Natural killer cell (primary cell): ENCODE measurements at regions not wholly inside any gene's neighbourhood (a gene's known extent, or its start where the extent isn't known, plus 50 kb on each side); places are given as distances from the start of the nearest gene placed in this dataset.

Experiments used
- ATAC-seq, 3 donors: fragments of 150-1000 bp in 2 of 3; fragments of 200-7000 bp in 1 of 3; cut with Tn5 transposase; 1 replicate in 1 of 3; 2 replicates in 2 of 3; pipeline ENCODE4 v1.10.0; 2021; ENCODE audit warnings: mild to moderate bottlenecking in 2 of 3, moderate library complexity in 2 of 3
- DNase-seq, 2 donors: peaks; one replicate each; pipeline versions ENCODE4 v3.0.0 to v3.0.0-alpha.2; 2013 to 2021; ENCODE audit warnings: mixed read lengths in 1 of 2
- H3K27ac ChIP-seq: one replicate; pipeline ENCODE4 v1.5.1; 2013; ENCODE audit warnings: mild to moderate bottlenecking, low read length
- H3K27me3 ChIP-seq: one replicate; pipeline ENCODE4 v1.6.1; 2013; ENCODE audit warnings: low read length; ENCODE audit not compliant: control insufficient read depth, insufficient read depth
- H3K36me3 ChIP-seq: one replicate; pipeline ENCODE4 v1.6.1; 2013; ENCODE audit warnings: low read length; ENCODE audit not compliant: control insufficient read depth, insufficient read depth
- H3K4me1 ChIP-seq: one replicate; pipeline ENCODE4 v1.6.1; 2013; ENCODE audit warnings: low read length; ENCODE audit not compliant: control insufficient read depth, insufficient read depth
- H3K4me3 ChIP-seq: one replicate; pipeline ENCODE4 v1.5.1; 2013; ENCODE audit warnings: low read length
- H3K9me3 ChIP-seq: one replicate; pipeline ENCODE4 v1.6.1; 2013; ENCODE audit warnings: low read length; ENCODE audit not compliant: control insufficient read depth, insufficient read depth
- H3K27ac Mint-ChIP-seq, 2 donors: one replicate each; pipeline ENCODE4 v1.8.0; 2022; ENCODE audit warnings: mild to moderate bottlenecking in 2 of 2, mixed read lengths in 2 of 2, moderate library complexity in 1 of 2
- H3K27me3 Mint-ChIP-seq, 2 donors: one replicate each; pipeline ENCODE4 v1.8.0; 2022; ENCODE audit warnings: low read depth in 2 of 2, mixed read lengths in 2 of 2
- H3K36me3 Mint-ChIP-seq: one replicate; pipeline ENCODE4 v1.8.0; 2022; ENCODE audit warnings: mixed read lengths
- H3K4me1 Mint-ChIP-seq, 2 donors: one replicate each; pipeline ENCODE4 v1.8.0; 2022; ENCODE audit warnings: mixed read lengths in 2 of 2
- H3K4me3 Mint-ChIP-seq: one replicate; pipeline ENCODE4 v1.8.0; 2022; ENCODE audit warnings: mild to moderate bottlenecking, moderate library complexity, mixed read lengths
- H3K9me3 Mint-ChIP-seq, 2 donors: one replicate each; pipeline ENCODE4 v1.8.0; 2022; ENCODE audit warnings: mixed read lengths in 2 of 2
- WGBS: methylation state at CpG from one replicate; pipeline ENCODE4 v1.1.7; 2013; ENCODE audit warnings: missing lambda C conversion rate; ENCODE audit not compliant: insufficient coverage; 5-methylcytosine and 5-hydroxymethylcytosine counted together
- intact Hi-C: fragments of 100-400 bp; cut with micrococcal nuclease; formaldehyde crosslinking; loops from one replicate; pipeline ENCODE4 v1.14.2; 2022
- TF ChIP-seq, protein P1 (sequence below): fragments of 200-600 bp; IDR thresholded peaks from one replicate; pipeline ENCODE4 v1.8.0; 2022; ENCODE audit warnings: antibody characterized with exemption

DNA sequence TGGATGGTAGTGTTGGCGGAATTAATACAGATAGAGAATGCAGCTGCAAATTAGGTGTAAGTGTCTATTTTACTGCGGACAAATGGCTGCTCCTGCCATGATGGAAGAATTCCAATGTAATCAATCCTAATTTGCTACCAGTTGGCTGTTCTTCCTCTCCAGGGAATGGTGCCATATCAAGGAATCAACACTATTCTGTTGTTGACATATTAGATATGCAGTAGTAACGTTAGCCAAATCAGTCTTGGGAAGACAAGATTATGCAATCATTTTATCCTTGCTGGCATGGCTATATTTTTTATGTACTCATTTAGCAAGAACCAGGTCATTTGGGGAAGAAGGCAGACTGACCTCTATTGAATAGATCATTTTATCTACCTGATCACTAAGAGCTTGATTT lies 271.2 kb upstream of the AGA start:
- no peak for ATAC-seq
- Histone ChIP-seq H3K36me3 (no peaks in the 10 kb centered on the region), H3K4me1 (no peaks in the 10 kb centered on the region), H3K4me3 (no peak overlapping the region), H3K27ac (no peak overlapping the region), H3K9me3 (no peaks in the 10 kb centered on the region), H3K27me3 (no peaks in the 10 kb centered on the region)
- TF ChIP-seq, protein P1, sequence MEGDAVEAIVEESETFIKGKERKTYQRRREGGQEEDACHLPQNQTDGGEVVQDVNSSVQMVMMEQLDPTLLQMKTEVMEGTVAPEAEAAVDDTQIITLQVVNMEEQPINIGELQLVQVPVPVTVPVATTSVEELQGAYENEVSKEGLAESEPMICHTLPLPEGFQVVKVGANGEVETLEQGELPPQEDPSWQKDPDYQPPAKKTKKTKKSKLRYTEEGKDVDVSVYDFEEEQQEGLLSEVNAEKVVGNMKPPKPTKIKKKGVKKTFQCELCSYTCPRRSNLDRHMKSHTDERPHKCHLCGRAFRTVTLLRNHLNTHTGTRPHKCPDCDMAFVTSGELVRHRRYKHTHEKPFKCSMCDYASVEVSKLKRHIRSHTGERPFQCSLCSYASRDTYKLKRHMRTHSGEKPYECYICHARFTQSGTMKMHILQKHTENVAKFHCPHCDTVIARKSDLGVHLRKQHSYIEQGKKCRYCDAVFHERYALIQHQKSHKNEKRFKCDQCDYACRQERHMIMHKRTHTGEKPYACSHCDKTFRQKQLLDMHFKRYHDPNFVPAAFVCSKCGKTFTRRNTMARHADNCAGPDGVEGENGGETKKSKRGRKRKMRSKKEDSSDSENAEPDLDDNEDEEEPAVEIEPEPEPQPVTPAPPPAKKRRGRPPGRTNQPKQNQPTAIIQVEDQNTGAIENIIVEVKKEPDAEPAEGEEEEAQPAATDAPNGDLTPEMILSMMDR, result no peak
- intact Hi-C loops, result no loop called here
- Mint-ChIP-seq H3K27me3 (no peaks in the 10 kb centered on the region), H3K4me3 (no peak overlapping the region), H3K27ac (no peak overlapping the region), H3K9me3 (peaks cover 6 to 7% of the 10 kb centered on the region in 2 donors), H3K4me1 (no peaks in the 10 kb centered on the region), H3K36me3 (no peaks in the 10 kb centered on the region)
- DNase-seq, result no peak
- WGBS, result 100% methylated on average over 3 of the region's 3 CpGs

DNA sequence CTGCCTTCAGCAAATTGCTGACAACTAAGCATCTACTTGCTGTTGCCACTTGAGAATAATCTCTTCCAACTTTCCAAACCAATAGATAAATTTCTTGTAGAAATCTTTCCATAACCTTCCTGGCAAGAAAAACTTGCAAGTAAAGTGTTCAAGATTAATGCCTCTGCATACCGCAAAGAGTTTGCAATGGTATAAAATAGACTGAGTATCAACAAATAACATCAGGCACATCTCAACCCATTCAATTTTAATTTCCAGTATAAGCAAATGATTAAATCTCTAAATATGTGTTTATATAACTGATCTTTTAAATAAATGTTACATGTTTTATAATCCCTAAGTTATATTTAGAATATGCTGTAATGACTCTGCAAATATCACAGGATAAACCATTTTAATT lies 275.2 kb upstream of the AGA start:
- TF ChIP-seq, protein P1, result no peak
- Mint-ChIP-seq H3K27ac (no peak overlapping the region), H3K9me3 (peaks cover 3% of the 10 kb centered on the region in 2 donors), H3K27me3 (no peaks in the 10 kb centered on the region), H3K36me3 (no peaks in the 10 kb centered on the region), H3K4me3 (no peak overlapping the region), H3K4me1 (no peaks in the 10 kb centered on the region)
- H3K4me1 ChIP-seq, result no peaks in the 10 kb centered on the region
- H3K27ac ChIP-seq, result no peak overlapping the region
- DNase-seq, result no peak
- intact Hi-C loops, result no loop called here
- H3K9me3 ChIP-seq, result no peaks in the 10 kb centered on the region
- H3K27me3 ChIP-seq, result no peaks in the 10 kb centered on the region
- ATAC-seq, result no peak
- no peak overlapping the region for H3K4me3 ChIP-seq
- no CpG with 5 or more reads among the region's 1 CpG for WGBS
- H3K36me3 ChIP-seq, result no peaks in the 10 kb centered on the region

DNA sequence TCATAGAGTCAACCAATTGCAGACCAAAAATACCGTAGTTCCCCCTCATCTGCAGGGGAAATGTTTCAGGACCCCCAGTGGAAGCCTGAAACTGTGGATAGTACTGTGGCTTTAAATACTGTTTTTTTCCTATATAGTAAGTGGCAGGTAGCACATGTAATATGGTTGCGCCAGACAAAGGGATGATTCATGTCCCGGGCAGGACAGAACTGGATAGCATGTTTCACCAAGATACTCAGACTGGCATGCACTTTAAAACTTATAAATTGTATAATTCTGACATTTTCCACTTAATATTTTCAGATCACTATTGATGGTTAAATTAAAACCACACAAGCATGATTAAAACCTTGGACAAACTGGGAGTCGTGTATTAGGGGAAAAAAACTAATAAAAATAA lies 276.3 kb upstream of the AGA start:
- 93% methylated on average over 2 of the region's 4 CpGs for WGBS
- Mint-ChIP-seq H3K4me1 (no peaks in the 10 kb centered on the region), H3K36me3 (no peaks in the 10 kb centered on the region), H3K27ac (no peak overlapping the region), H3K27me3 (no peaks in the 10 kb centered on the region), H3K9me3 (peaks cover 3% of the 10 kb centered on the region in 2 donors), H3K4me3 (no peak overlapping the region)
- H3K27ac ChIP-seq, result no peak overlapping the region
- ATAC-seq (no peak), DNase-seq (no peak)
- H3K36me3 ChIP-seq, result no peaks in the 10 kb centered on the region
- no peaks in the 10 kb centered on the region for H3K27me3 ChIP-seq
- no peaks in the 10 kb centered on the region for H3K9me3 ChIP-seq
- no peaks in the 10 kb centered on the region for H3K4me1 ChIP-seq
- intact Hi-C loops, result no loop called here
- TF ChIP-seq, protein P1, result no peak
- H3K4me3 ChIP-seq, result no peak overlapping the region

DNA sequence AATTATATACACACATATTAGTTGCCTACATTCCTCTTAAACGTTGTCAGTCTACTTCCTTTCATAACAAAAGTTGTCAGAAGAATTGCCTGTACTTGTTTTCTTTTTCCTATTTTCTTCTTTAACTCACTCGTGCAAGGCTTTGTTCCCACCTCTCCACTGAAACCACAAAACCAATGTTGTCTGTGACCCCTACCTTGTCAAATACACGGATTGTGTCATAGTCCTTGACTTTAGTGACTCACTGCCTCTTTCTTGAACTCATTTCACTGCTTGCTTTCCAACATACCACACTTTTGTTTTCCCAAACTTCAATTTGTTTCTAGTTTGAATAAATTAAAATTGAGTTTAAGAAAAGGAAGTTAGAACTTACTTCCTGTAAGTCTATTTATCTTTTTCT lies 283.9 kb upstream of the AGA start:
- Histone ChIP-seq H3K4me3 (no peak overlapping the region), H3K27me3 (no peaks in the 10 kb centered on the region), H3K4me1 (no peaks in the 10 kb centered on the region), H3K36me3 (no peaks in the 10 kb centered on the region), H3K27ac (no peak overlapping the region), H3K9me3 (no peaks in the 10 kb centered on the region)
- no peak for ATAC-seq
- Mint-ChIP-seq H3K9me3 (peaks cover 6 to 11% of the 10 kb centered on the region in 2 donors), H3K27ac (no peak overlapping the region), H3K27me3 (no peaks in the 10 kb centered on the region), H3K4me1 (no peaks in the 10 kb centered on the region), H3K4me3 (no peak overlapping the region), H3K36me3 (no peaks in the 10 kb centered on the region)
- intact Hi-C loops, result no loop called here
- 5% methylated on average over 3 of the region's 3 CpGs for WGBS
- DNase-seq, result no peak
- TF ChIP-seq, protein P1, result no peak
